ENCODE measurements at regions not wholly inside any gene's neighbourhood (a gene's known extent, or its start where the extent isn't known, plus 50 kb on each side); places are given as distances from the start of the nearest gene placed in this dataset.

DNA sequence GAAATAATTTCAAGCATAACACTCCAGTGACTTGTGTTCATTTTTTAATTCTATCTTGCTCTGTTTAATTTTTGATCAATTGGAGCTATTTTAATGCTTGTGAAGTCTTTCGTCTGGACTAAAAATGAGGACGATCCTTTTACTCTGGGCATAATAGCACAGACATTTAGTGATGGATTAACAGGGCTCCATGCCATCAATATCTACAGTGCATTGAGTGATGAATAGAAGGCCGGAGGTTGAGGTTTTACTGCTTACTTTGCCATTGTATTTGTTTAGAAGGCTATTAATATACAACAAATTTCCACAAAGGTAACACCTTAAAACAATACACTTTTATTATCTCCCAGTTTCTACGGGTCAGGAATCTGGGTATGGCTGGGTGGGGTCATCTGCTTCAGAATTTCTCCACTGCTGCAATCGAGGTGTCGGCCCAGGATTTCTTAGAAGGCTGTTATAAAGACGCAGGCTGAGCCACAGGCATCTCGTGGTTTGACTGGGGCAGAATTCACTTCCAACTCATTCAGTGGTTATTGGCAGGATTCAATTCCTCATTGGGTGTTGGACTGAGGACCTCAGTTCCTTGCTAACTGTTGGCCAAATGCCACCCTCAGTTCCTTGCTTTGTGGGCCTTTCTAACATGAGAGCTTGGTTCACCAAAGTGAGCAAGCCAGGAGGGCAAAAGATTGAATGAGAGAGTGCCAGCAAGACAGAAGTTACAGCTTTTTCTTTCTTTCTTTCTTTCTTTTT, 265.4 kb upstream of the VLDLR start:
- TF ChIP-seq EZH2phosphoT487 (IDR thresholded peaks at IDR 0.05; ENCODE audit: unreplicated experiment), result no peak
- TF ChIP-seq CREB1 (CRISPR knock-in tag; IDR thresholded peaks at IDR 0.05; ENCODE audit: low read depth), result no peak
- no peak for TF ChIP-seq STAT1 (IDR thresholded peaks at IDR 0.05; ENCODE audit: unreplicated experiment)
- TF ChIP-seq CTCF (conservative IDR thresholded peaks at IDR 0.05; ENCODE audit: low read depth in 2 of 2), result no peak
- TF ChIP-seq EZH2 (IDR thresholded peaks at IDR 0.05; ENCODE audit: low read depth, unreplicated experiment), result no peak
- no peak for TF ChIP-seq ZNF331 (CRISPR knock-in tag; IDR thresholded peaks at IDR 0.05; ENCODE audit: low read depth)
- TF ChIP-seq ZNF114 (CRISPR knock-in tag; IDR thresholded peaks at IDR 0.05), result no peak
- TF ChIP-seq POLR2AphosphoS5 (IDR thresholded peaks at IDR 0.05; ENCODE audit: low read depth), result no peak
- TF ChIP-seq REST (IDR thresholded peaks at IDR 0.05; ENCODE audit: unreplicated experiment), result no peak
- no peak for TF ChIP-seq JUNB (IDR thresholded peaks at IDR 0.05; ENCODE audit: unreplicated experiment)
- TF ChIP-seq ETS1 (IDR thresholded peaks at IDR 0.05), result no peak
- TF ChIP-seq ZNF462 (CRISPR knock-in tag; IDR thresholded peaks at IDR 0.05), result no peak
- TF ChIP-seq NANOG (IDR thresholded peaks at IDR 0.05; ENCODE audit: borderline replicate concordance), result no peak
- 0 out of 2 replicates have a peak overlapping the region, but pooled peaks have one; percentile 47 for H2AFZ ChIP-seq
- no peak overlapping the region for H3K4me2 ChIP-seq
- DNase-seq (ENCODE audit: low spot score), result no peak
- peaks cover 6% of the 10 kb centered on the region for H3K27me3 Mint-ChIP-seq (ENCODE audit: insufficient read depth, low read depth, poor library complexity)
- no peak overlapping the region for H3K4me3 ChIP-seq
- no peaks in the 10 kb centered on the region for H3K79me2 ChIP-seq (replicated peaks; ENCODE audit: insufficient read depth)
- H3K9me2 ChIP-seq (ENCODE audit: insufficient read depth), result peaks cover 13% of the 10 kb centered on the region
- 0 out of 2 replicates have a peak, but pooled peaks cover 5% of the 10 kb centered on the region for H3F3A ChIP-seq (replicated peaks; ENCODE audit: low read depth)
- H3K9me3 Mint-ChIP-seq, result no peaks in the 10 kb centered on the region; the same call in 1 of the 3 replicates
- H3K27ac ChIP-seq (ENCODE audit: low read depth), result no peak overlapping the region
- ATAC-seq, result no peak
- peaks cover 26% of the 10 kb centered on the region for H3K4me1 ChIP-seq (ENCODE audit: insufficient read depth)
- H3K4me1 Mint-ChIP-seq, result peaks cover 27% of the 10 kb centered on the region
- H3K36me3 ChIP-seq (ENCODE audit: insufficient read depth), result no peaks in the 10 kb centered on the region
- no peaks in the 10 kb centered on the region for H4K20me1 ChIP-seq (replicated peaks; ENCODE audit: insufficient read depth)
- no peaks in the 10 kb centered on the region for H3K27me3 ChIP-seq (ENCODE audit: insufficient read depth)
- H3K4me3 Mint-ChIP-seq, result no peak overlapping the region
- H3K27ac Mint-ChIP-seq, result no peak overlapping the region
- H3K36me3 Mint-ChIP-seq (ENCODE audit: low read depth), result no peaks in the 10 kb centered on the region; the same call in 2 of the 3 replicates
